H1 (cell line): ENCODE measurements at regions not wholly inside any gene's neighbourhood (a gene's known extent, or its start where the extent isn't known, plus 50 kb on each side); places are given as distances from the start of the nearest gene placed in this dataset.
A peak's percentile ranks its signal among the peaks of the same experiment; 100 is the strongest.

ENCODE experiments used
- CTCF ChIA-PET: fragments of 300-600 bp; sonication (Branson Sonifier 250); formaldehyde crosslinking; loops from one replicate; lab custom pipeline; 2021; ENCODE audit not compliant: partially characterized antibody; lab: Charles Lee
- POLR2A ChIA-PET: fragments of 300-600 bp; sonication (Branson Sonifier 250); formaldehyde crosslinking; loops from one replicate; lab custom pipeline; 2021; ENCODE audit warnings: inconsistent platforms; ENCODE audit not compliant: partially characterized antibody; lab: Charles Lee
- DNase-seq, 2 experiments: peaks; one replicate each; pipeline versions ENCODE4 v3.0.0 to v3.0.0-alpha.2; 2010 to 2022; ENCODE audit warnings: low spot score in 2 of 2, low read depth in 1 of 2, mixed read lengths in 1 of 2
- FAIRE-seq: peaks from 2 replicates; lab custom pipeline; 2011; peaks lifted over from hg19 to GRCh38; lab: Jason Lieb, UNC
- H2AFZ ChIP-seq: 2 replicates; pipeline ENCODE4 v1.8.1; 2012; ENCODE audit warnings: low read length, inconsistent platforms
- H2AK5ac ChIP-seq: 2 replicates; pipeline ENCODE4 v1.6.1; 2013; ENCODE audit warnings: low read depth, low read length
- H2BK120ac ChIP-seq: replicated peaks from 2 replicates; pipeline ENCODE3; 2013; ENCODE audit warnings: low read depth, low read length, inconsistent platforms
- H2BK12ac ChIP-seq: 2 replicates; pipeline ENCODE4 v1.6.1; 2013; ENCODE audit warnings: low read depth, low read length
- H2BK15ac ChIP-seq: 2 replicates; pipeline ENCODE4 v1.6.1; 2013; ENCODE audit warnings: low read length
- H2BK20ac ChIP-seq: 2 replicates; pipeline ENCODE4 v1.6.1; 2013; ENCODE audit warnings: low read length
- H2BK5ac ChIP-seq: 2 replicates; pipeline ENCODE4 v1.6.1; 2013; ENCODE audit warnings: low read depth, low read length
- H3K14ac ChIP-seq: 2 replicates; pipeline ENCODE4 v1.6.1; 2013; ENCODE audit warnings: inconsistent platforms; ENCODE audit not compliant: insufficient read length
- H3K18ac ChIP-seq: 2 replicates; pipeline ENCODE4 v1.6.1; 2013; ENCODE audit warnings: low read length; ENCODE audit errors: extremely low read depth
- H3K23ac ChIP-seq: 2 replicates; pipeline ENCODE4 v1.6.1; 2013; ENCODE audit warnings: inconsistent platforms; ENCODE audit not compliant: insufficient read length
- H3K23me2 ChIP-seq: 2 replicates; pipeline ENCODE4 v1.6.1; 2013; ENCODE audit warnings: low read depth, low read length
- H3K27ac ChIP-seq: 2 replicates; pipeline ENCODE4 v1.6.1; 2011; ENCODE audit warnings: low read depth, low read length, inconsistent platforms
- H3K27me3 ChIP-seq, 4 experiments: replicated peaks in 1 of 4; 1 replicate in 1 of 4; 2 replicates in 3 of 4; pipeline versions ENCODE4 v1.6.1 to v1.8.1; 2011 to 2013; ENCODE audit warnings: low read length in 3 of 4, mild to moderate bottlenecking in 3 of 4, inconsistent platforms in 2 of 4, mixed read lengths in 2 of 4, moderate library complexity in 1 of 4; ENCODE audit not compliant: control insufficient read depth in 3 of 4, insufficient read depth in 3 of 4; ENCODE audit errors: extremely low read depth in 1 of 4
- H3K36me3 ChIP-seq, 4 experiments: 2 replicates each; pipeline versions ENCODE4 v1.6.1 to v1.8.1; 2011 to 2013; ENCODE audit warnings: mild to moderate bottlenecking in 4 of 4, low read length in 3 of 4, moderate library complexity in 2 of 4, control low read depth in 1 of 4, inconsistent platforms in 1 of 4; ENCODE audit not compliant: insufficient read depth in 4 of 4, control insufficient read depth in 2 of 4
- H3K4ac ChIP-seq: replicated peaks from 2 replicates; pipeline ENCODE3; 2013; ENCODE audit warnings: low read length, low read depth, mixed read lengths, inconsistent platforms; ENCODE audit not compliant: insufficient read length
- H3K4me1 ChIP-seq, 4 experiments: replicated peaks in 1 of 4; 1 replicate in 1 of 4; 2 replicates in 3 of 4; pipeline versions ENCODE4 v1.6.1 to v1.8.1; 2011 to 2013; ENCODE audit warnings: low read length in 3 of 4, inconsistent platforms in 2 of 4, mixed read lengths in 1 of 4; ENCODE audit not compliant: insufficient read depth in 4 of 4, control insufficient read depth in 3 of 4
- H3K4me2 ChIP-seq, 2 experiments: 2 replicates each; pipeline versions ENCODE4 v1.6.1 to v1.8.1; 2011 to 2013; ENCODE audit warnings: low read depth in 2 of 2, low read length in 2 of 2, control low read depth in 1 of 2, inconsistent platforms in 1 of 2, mild to moderate bottlenecking in 1 of 2; ENCODE audit not compliant: insufficient read depth in 1 of 2
- H3K4me3 ChIP-seq, 4 experiments: fragments of 200-600, 300-600 bp in 1 of 4; sonication (generic), shearing (Covaris generic), sonication (Bioruptor Twin) in 1 of 4; 2 replicates each; pipeline versions ENCODE4 v1.5.1 to v1.8.1; 2011 to 2016; ENCODE audit warnings: low read length in 4 of 4, low read depth in 3 of 4, control low read depth in 2 of 4, inconsistent platforms in 2 of 4, mild to moderate bottlenecking in 2 of 4, mixed read lengths in 1 of 4, moderate library complexity in 1 of 4; ENCODE audit not compliant: insufficient read depth in 2 of 4; ENCODE audit errors: extremely low read depth in 1 of 4
- H3K56ac ChIP-seq: replicated peaks from 2 replicates; pipeline ENCODE3; 2013; ENCODE audit warnings: low read depth, mild to moderate bottlenecking, mixed read lengths, low read length, inconsistent platforms; ENCODE audit not compliant: insufficient read length
- H3K79me1 ChIP-seq: 2 replicates; pipeline ENCODE4 v1.6.1; 2013; ENCODE audit warnings: low read depth, low read length, control low read depth
- H3K79me2 ChIP-seq, 2 experiments: 2 replicates each; pipeline versions ENCODE4 v1.6.1 to v1.8.1; 2012 to 2013; ENCODE audit warnings: low read length in 2 of 2, mild to moderate bottlenecking in 2 of 2, inconsistent platforms in 1 of 2; ENCODE audit not compliant: insufficient read depth in 2 of 2, control insufficient read depth in 1 of 2
- H3K9ac ChIP-seq, 4 experiments: replicated peaks in 1 of 4; 1 replicate in 1 of 4; 2 replicates in 3 of 4; pipeline versions ENCODE4 v1.6.1 to v1.8.1; 2011 to 2013; ENCODE audit warnings: low read depth in 3 of 4, low read length in 3 of 4, control low read depth in 2 of 4, mild to moderate bottlenecking in 2 of 4, moderate library complexity in 2 of 4, inconsistent platforms in 1 of 4; ENCODE audit errors: extremely low read depth in 1 of 4
- H3K9me3 ChIP-seq, 2 experiments: 2 replicates each; pipeline versions ENCODE4 v1.6.1 to v1.8.1; 2012 to 2013; ENCODE audit warnings: mild to moderate bottlenecking in 2 of 2, moderate library complexity in 2 of 2, control low read depth in 1 of 2, inconsistent platforms in 1 of 2, low read depth in 1 of 2, low read length in 1 of 2, mixed read lengths in 1 of 2; ENCODE audit not compliant: insufficient read depth in 2 of 2
- H4K20me1 ChIP-seq, 2 experiments: replicated peaks in 1 of 2; 2 replicates each; pipeline versions ENCODE3 to v1.8.1; 2011 to 2013; ENCODE audit warnings: inconsistent platforms in 2 of 2, low read length in 2 of 2, mild to moderate bottlenecking in 1 of 2; ENCODE audit not compliant: insufficient read depth in 2 of 2, control insufficient read depth in 1 of 2
- H4K5ac ChIP-seq: 2 replicates; pipeline ENCODE4 v1.6.1; 2013; ENCODE audit warnings: low read length, low read depth, mixed read lengths, inconsistent platforms; ENCODE audit not compliant: insufficient read length
- H4K8ac ChIP-seq: 2 replicates; pipeline ENCODE4 v1.8.0; 2013; ENCODE audit warnings: mild to moderate bottlenecking, moderate library complexity, low read length, inconsistent platforms; ENCODE audit not compliant: insufficient read depth; ENCODE audit errors: extremely low read depth
- H4K91ac ChIP-seq: replicated peaks from 2 replicates; pipeline ENCODE3; 2013; ENCODE audit warnings: low read length, mixed read lengths, inconsistent platforms; ENCODE audit not compliant: insufficient read length
- CEBPB ChIP-seq: IDR thresholded peaks from 2 replicates; pipeline ENCODE4 v1.6.1; 2012; ENCODE audit warnings: low read depth, low read length
- POLR2AphosphoS5 ChIP-seq: IDR thresholded peaks from 2 replicates; pipeline ENCODE4 v1.6.1; 2011; ENCODE audit warnings: low read depth, low read length
- WGBS, 2 experiments: shearing (Covaris generic) in 1 of 2; methylation state at CpG; one replicate each; pipeline versions ENCODE4 v1.1.6 to v1.1.7; 2013 to 2015; ENCODE audit warnings: low lambda C conversion rate in 2 of 2, mixed read lengths in 2 of 2, inconsistent platforms in 1 of 2, low coverage in 1 of 2, missing lambda C conversion rate in 1 of 2; ENCODE audit not compliant: insufficient replicate concordance in 2 of 2, insufficient coverage in 1 of 2, insufficient read length in 1 of 2; ENCODE audit errors: extremely low coverage in 1 of 2, missing lambda C conversion rate in 1 of 2; 5-methylcytosine and 5-hydroxymethylcytosine counted together

DNA sequence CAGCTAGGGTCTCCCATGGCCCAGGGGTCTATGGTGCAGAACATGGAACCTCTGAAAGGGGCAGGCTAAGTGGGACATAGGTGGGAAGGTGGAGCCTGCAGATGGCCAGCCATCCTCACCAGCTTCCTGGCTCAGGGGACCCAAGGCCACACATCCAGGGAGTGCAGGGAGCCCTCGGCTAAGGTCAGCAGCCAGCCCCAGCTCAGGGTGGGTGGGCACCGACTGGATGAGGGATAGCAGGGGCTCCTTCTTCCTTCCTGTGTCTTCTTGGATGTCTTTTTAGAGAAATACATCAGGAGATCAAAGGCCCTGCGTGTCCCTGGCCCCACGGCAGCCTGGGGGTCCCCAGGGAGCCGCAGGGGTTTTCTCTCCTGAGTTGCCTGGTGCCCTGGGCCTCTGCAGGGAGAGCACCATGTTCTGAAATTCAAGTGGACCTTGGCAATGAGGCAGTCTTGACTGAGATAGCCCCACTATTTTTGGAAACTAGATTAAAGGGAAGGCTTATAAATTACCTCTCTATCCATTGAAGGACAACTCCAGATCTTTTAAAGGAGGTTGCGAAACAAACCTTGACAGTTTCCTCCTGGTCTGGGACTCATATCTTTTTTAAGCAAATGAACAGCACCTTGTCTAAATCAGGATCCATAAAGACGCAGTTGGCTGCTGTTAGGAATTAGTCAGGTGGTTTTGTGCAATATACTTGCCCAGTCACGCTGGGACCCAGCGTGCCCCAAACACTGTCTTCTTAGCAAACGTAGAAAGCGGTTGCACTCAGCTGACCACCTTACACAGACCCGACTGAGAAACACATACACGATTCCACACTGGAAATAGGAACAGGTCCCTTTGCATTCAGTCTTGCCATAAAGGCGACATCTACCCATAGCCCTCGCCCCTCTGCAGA, 242.3 kb downstream of the TOMM20 start:
- no peak overlapping the region for H4K5ac ChIP-seq
- POLR2A ChIA-PET, result no interaction called here

More for the DNA sequence above, 242.3 kb downstream of the TOMM20 start:
- TF ChIP-seq POLR2AphosphoS5 (no peak), CEBPB (peak; percentile 7; the same call in 1 of the 2 replicates)
- TF ChIP-seq, all 59 proteins: peak for 1
- CTCF ChIA-PET, result interaction anchor here (1.1 kb wide), 1 partner anchor 387 kb away, joined by 4 read pairs; no protein-coding TSS in a partner anchor
- Histone ChIP-seq H3K27me3 (no peaks in the 10 kb centered on the region; a peak in 2 of 7 replicates), H3K79me1 (no peaks in the 10 kb centered on the region), H3K9me3 (no peaks in the 10 kb centered on the region), H3K36me3 (no peaks in the 10 kb centered on the region), H2BK20ac (no peak overlapping the region), H2AFZ (no peak overlapping the region), H3K23ac (no peak overlapping the region), H3K79me2 (no peaks in the 10 kb centered on the region), H3K9ac (no peak overlapping the region), H3K56ac (no peak overlapping the region), H3K4me2 (no peak overlapping the region), H4K91ac (no peak overlapping the region), H3K18ac (no peak overlapping the region), H3K27ac (no peak overlapping the region), H3K4ac (no peak overlapping the region), H3K4me1 (no peaks in the 10 kb centered on the region), H2BK15ac (no peak overlapping the region), H4K20me1 (no peaks in the 10 kb centered on the region), H3K14ac (no peak overlapping the region), H4K8ac (no peak overlapping the region; the same call in 1 of the 2 replicates), H2BK12ac (no peak overlapping the region), H3K23me2 (no peaks in the 10 kb centered on the region), H2BK120ac (no peak overlapping the region), H2AK5ac (no peak overlapping the region), H3K4me3 (no peak overlapping the region), H2BK5ac (no peak overlapping the region)
- FAIRE-seq (no peak), DNase-seq (no peak)
- 79% methylated on average over 13 of the region's 15 CpGs; no CpG with 5 or more reads in 1 of the 2 experiments for WGBS, 2 experiments
